PFSK-1 (cell line): ENCODE measurements at regions not wholly inside any gene's neighbourhood (a gene's known extent, or its start where the extent isn't known, plus 50 kb on each side); places are given as distances from the start of the nearest gene placed in this dataset.

Experiments
- FOXP2 ChIP-seq: optimal IDR thresholded peaks from 2 replicates; pipeline ENCODE3; 2011; ENCODE audit warnings: borderline replicate concordance, control low read depth, inconsistent platforms; ENCODE audit not compliant: insufficient read depth; ENCODE audit errors: extremely low read length, extremely low read depth
- POLR2AphosphoS5 ChIP-seq: IDR thresholded peaks from 2 replicates; pipeline ENCODE4 v1.6.1; 2012; ENCODE audit warnings: low read depth, mild to moderate bottlenecking, control low read depth, low read length, moderate library complexity
- SIN3A ChIP-seq: IDR thresholded peaks from 2 replicates; pipeline ENCODE4 v1.6.1; 2012; ENCODE audit warnings: mild to moderate bottlenecking, low read length, moderate library complexity, borderline replicate concordance; ENCODE audit not compliant: insufficient read depth
- TAF1 ChIP-seq: IDR thresholded peaks from 2 replicates; pipeline ENCODE4 v1.6.1; 2012; ENCODE audit warnings: low read length, control low read depth, borderline replicate concordance; ENCODE audit not compliant: insufficient read depth
- TF ChIP-seq, protein P1 (sequence below), 2 experiments: IDR thresholded peaks; 2 replicates each; pipeline versions ENCODE4 v1.6.1 to v1.8.0; 2011 to 2012; ENCODE audit warnings: low read depth in 2 of 2, low read length in 2 of 2, control low read depth in 1 of 2, inconsistent platforms in 1 of 2, mild to moderate bottlenecking in 1 of 2, moderate library complexity in 1 of 2; ENCODE audit not compliant: insufficient read depth in 1 of 2

DNA sequence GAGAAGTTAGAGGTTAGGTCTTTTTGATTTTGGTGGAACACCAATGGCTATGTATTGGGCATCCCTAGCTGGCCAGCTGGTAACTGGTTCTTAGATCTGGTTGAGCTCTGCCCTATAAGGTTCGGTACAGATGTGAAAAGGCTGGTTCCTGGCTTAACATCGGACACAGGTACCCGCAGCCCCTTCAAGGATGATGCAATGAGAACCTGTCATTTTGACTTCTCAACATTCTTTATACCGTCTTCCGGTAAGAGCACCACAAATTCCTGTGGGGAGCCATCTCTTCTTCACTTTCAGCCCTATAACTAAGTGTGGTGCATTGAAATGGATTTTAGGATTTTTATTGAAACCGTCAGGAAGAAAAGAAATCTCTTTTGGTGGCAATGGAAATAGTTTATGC, 222.8 kb downstream of the ADAMTS9 start:
- TF ChIP-seq FOXP2 (no peak), TAF1 (no peak), POLR2AphosphoS5 (no peak), SIN3A (no peak)
- TF ChIP-seq, protein P1, sequence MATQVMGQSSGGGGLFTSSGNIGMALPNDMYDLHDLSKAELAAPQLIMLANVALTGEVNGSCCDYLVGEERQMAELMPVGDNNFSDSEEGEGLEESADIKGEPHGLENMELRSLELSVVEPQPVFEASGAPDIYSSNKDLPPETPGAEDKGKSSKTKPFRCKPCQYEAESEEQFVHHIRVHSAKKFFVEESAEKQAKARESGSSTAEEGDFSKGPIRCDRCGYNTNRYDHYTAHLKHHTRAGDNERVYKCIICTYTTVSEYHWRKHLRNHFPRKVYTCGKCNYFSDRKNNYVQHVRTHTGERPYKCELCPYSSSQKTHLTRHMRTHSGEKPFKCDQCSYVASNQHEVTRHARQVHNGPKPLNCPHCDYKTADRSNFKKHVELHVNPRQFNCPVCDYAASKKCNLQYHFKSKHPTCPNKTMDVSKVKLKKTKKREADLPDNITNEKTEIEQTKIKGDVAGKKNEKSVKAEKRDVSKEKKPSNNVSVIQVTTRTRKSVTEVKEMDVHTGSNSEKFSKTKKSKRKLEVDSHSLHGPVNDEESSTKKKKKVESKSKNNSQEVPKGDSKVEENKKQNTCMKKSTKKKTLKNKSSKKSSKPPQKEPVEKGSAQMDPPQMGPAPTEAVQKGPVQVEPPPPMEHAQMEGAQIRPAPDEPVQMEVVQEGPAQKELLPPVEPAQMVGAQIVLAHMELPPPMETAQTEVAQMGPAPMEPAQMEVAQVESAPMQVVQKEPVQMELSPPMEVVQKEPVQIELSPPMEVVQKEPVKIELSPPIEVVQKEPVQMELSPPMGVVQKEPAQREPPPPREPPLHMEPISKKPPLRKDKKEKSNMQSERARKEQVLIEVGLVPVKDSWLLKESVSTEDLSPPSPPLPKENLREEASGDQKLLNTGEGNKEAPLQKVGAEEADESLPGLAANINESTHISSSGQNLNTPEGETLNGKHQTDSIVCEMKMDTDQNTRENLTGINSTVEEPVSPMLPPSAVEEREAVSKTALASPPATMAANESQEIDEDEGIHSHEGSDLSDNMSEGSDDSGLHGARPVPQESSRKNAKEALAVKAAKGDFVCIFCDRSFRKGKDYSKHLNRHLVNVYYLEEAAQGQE (IDR thresholded peaks at IDR 0.05; ENCODE audit: insufficient read depth in 1 of 2, low read depth in 2 of 2, low read length in 2 of 2): no peak

DNA sequence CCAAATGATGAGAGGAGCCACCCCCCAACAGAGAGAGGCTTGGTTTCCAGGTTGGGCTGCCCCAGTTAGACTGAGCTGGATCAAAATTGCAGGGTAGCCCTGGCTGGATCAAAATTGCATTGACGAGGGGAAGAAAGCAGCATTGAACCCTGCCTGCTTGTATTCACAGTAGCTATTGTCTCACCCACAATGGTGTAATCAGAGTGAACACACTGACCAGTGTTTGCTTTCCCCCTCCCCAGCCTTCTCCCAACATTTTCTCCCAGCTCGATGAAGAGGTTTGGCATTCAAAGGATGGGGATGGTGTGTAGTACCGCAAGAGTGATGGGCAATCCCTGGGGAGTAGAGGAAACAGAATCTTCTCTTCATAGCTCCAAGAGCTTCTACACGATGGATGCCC, 223.8 kb downstream of the ADAMTS9 start:
- TF ChIP-seq, protein P1 (IDR thresholded peaks at IDR 0.05; ENCODE audit: insufficient read depth in 1 of 2, low read depth in 2 of 2, low read length in 2 of 2): no peak
- TF ChIP-seq FOXP2: no peak

DNA sequence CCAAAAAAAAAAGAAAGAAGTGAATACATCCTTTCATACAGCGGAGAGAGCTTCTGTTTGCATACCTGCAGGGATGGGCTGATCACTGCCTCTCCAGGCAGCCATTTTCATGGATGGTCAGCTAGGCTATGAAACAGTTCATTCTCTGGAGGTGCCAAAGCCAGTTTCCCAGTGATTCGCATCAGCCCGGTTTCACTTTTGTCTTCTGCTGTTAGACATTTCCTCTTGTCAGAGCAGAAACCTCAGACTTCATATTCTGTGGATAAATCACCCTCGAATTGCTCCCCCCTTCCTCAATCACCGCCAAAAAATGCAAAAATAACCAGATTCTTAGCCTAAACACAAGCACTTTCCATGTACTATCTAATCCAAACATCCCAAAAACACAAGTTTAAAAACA, 225.6 kb downstream of the ADAMTS9 start:
- no peak for TF ChIP-seq FOXP2
- TF ChIP-seq, protein P1 (IDR thresholded peaks at IDR 0.05; ENCODE audit: insufficient read depth in 1 of 2, low read depth in 2 of 2, low read length in 2 of 2): no peak
- no peak for TF ChIP-seq SIN3A
- no peak for TF ChIP-seq POLR2AphosphoS5
- TF ChIP-seq TAF1: no peak

DNA sequence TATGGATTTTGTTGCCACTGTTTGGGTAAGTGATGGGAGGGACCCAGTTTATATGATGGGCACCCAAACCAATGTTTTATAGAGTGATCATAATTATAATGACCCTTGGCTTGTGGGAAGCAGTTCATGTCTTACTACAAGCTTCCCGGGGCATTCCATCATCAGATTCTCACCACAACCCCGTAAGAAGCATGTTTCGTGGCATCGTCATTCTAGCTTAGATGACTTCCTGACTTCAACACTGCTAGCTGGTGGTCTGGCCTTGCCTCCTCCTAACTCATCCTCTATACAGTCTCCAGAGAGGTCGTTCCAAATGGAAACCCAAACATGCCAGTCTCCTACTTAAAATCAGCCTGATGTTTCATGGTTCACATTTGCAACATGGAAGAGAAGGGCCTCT, 226.9 kb downstream of the ADAMTS9 start:
- TF ChIP-seq SIN3A (no peak), TAF1 (no peak), FOXP2 (no peak), POLR2AphosphoS5 (no peak)
- TF ChIP-seq, protein P1 (IDR thresholded peaks at IDR 0.05; ENCODE audit: insufficient read depth in 1 of 2, low read depth in 2 of 2, low read length in 2 of 2): no peak

DNA sequence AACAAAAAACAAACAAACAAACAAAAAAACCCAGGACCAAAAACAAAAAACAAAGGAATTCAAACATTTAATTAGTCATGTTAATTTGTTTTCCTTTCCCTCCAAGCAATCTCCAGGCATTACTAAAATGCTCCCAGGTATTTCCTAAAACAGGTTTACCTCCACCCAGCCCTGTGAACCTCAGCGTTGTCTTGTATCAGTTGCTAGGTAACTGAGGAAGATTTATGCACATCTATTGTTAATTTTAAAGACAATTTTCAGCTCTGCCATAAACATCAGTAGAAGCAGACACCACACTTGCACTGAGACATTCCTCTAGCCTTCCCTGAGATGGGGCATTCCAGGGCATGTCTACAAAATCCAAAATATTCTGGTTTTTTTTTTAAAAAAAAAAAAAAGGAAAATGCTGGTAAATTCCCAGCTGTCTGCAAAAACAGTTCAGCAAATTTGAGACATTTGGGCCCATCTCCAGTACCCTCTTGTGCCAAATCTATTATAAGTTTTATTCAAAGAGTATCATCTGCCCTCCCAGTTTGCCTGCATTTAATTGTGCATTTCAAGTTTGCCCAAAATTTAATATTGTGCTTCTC, 227.6 kb downstream of the ADAMTS9 start:
- TF ChIP-seq, protein P1 (IDR thresholded peaks at IDR 0.05; ENCODE audit: insufficient read depth in 1 of 2, low read depth in 2 of 2, low read length in 2 of 2): no peak
- TF ChIP-seq FOXP2 (no peak), SIN3A (no peak), POLR2AphosphoS5 (no peak), TAF1 (no peak)
